ENCODE measurements at regions not wholly inside any gene's neighbourhood (a gene's known extent, or its start where the extent isn't known, plus 50 kb on each side); places are given as distances from the start of the nearest gene placed in this dataset.

- H2AFZ ChIP-seq (ENCODE audit: control insufficient read depth, low read depth, low read length): no peak overlapping the region
- no peak overlapping the region for H3K4me3 ChIP-seq
- H3K79me2 ChIP-seq (ENCODE audit: control insufficient read depth, insufficient read depth, low read length): no peaks in the 10 kb centered on the region
- POLR2A ChIA-PET: no interaction called here
- no peaks in the 10 kb centered on the region for H4K20me1 ChIP-seq (ENCODE audit: control insufficient read depth, insufficient read depth)
- CTCF ChIA-PET: no interaction called here
- no peak overlapping the region for H3K4me2 ChIP-seq (ENCODE audit: control insufficient read depth, insufficient read depth)
- no peak for TF ChIP-seq GABPA (IDR thresholded peaks at IDR 0.05; ENCODE audit: low read depth)
- no peaks in the 10 kb centered on the region for H3K36me3 ChIP-seq (ENCODE audit: control insufficient read depth in 2 of 2, insufficient read depth in 2 of 2, low read length in 1 of 2)
- SMC1A ChIA-PET (ENCODE audit: uncharacterized antibody, unreplicated experiment): no interaction called here
- RAD21 ChIA-PET (ENCODE audit: unreplicated experiment): no interaction called here
- no peak overlapping the region for H3K9ac ChIP-seq (ENCODE audit: control insufficient read depth, insufficient read depth, low read length)
- intact Hi-C loops (cut with micrococcal nuclease; ENCODE audit: unreplicated experiment) (no loop called here), in situ Hi-C loops (cut with MboI) (no loop called here)
- no peaks in the 10 kb centered on the region for H3K27me3 ChIP-seq (replicated peaks in 1 of 2; ENCODE audit: control insufficient read depth in 2 of 2, insufficient read depth in 2 of 2, low read length in 1 of 2)
- 89% methylated on average over 2 of the region's 2 CpGs for WGBS (ENCODE audit: insufficient coverage, insufficient replicate concordance, low lambda C conversion rate, missing lambda C conversion rate)
- FAIRE-seq (no peak), ATAC-seq (no peak), DNase-seq (ENCODE audit: low read depth, low spot score) (no peak)
- no TSS peak for BruUV-seq (replicated peaks)
- no peak overlapping the region for H3K27ac ChIP-seq (ENCODE audit: control insufficient read depth, insufficient read depth)
- no peaks in the 10 kb centered on the region for H3K4me1 ChIP-seq (ENCODE audit: control insufficient read depth, insufficient read depth, low read length)
- no peaks in the 10 kb centered on the region; the same call in 2 of the 3 replicates for H3K9me3 ChIP-seq (replicated peaks; ENCODE audit: control insufficient read depth, insufficient read depth, low read length)
Observed at GRCh38 chr1:193472430-193472829, 286.0 kb upstream of the B3GALT2 start.

- no TSS peak for BruUV-seq (replicated peaks)
- ChIA-PET POLR2A (no interaction called here), CTCF (no interaction called here), RAD21 (ENCODE audit: unreplicated experiment) (no interaction called here), SMC1A (ENCODE audit: uncharacterized antibody, unreplicated experiment) (no interaction called here)
- ATAC-seq (no peak), DNase-seq (ENCODE audit: low read depth, low spot score) (no peak), FAIRE-seq (no peak)
- no peak overlapping the region for H3K4me2 ChIP-seq (ENCODE audit: control insufficient read depth, insufficient read depth)
- no peaks in the 10 kb centered on the region for H3K79me2 ChIP-seq (ENCODE audit: control insufficient read depth, insufficient read depth, low read length)
- no peaks in the 10 kb centered on the region for H3K27me3 ChIP-seq (replicated peaks in 1 of 2; ENCODE audit: control insufficient read depth in 2 of 2, insufficient read depth in 2 of 2, low read length in 1 of 2)
- no peaks in the 10 kb centered on the region for H3K36me3 ChIP-seq (ENCODE audit: control insufficient read depth in 2 of 2, insufficient read depth in 2 of 2, low read length in 1 of 2)
- WGBS (ENCODE audit: insufficient coverage, insufficient replicate concordance, low lambda C conversion rate, missing lambda C conversion rate): 48% methylated on average over 2 of the region's 2 CpGs
- in situ Hi-C loops (cut with MboI) (no loop called here), intact Hi-C loops (cut with micrococcal nuclease; ENCODE audit: unreplicated experiment) (no loop called here)
- H3K9ac ChIP-seq (ENCODE audit: control insufficient read depth, insufficient read depth, low read length): no peak overlapping the region
- no peak overlapping the region for H2AFZ ChIP-seq (ENCODE audit: control insufficient read depth, low read depth, low read length)
- TF ChIP-seq FOXM1 (IDR thresholded peaks at IDR 0.05; ENCODE audit: low read depth, low read length) (no peak), MAX (IDR thresholded peaks at IDR 0.05; ENCODE audit: low read depth, low read length) (no peak), IRF4 (IDR thresholded peaks at IDR 0.05; ENCODE audit: low read depth, low read length) (no peak), SREBF1 (IDR thresholded peaks at IDR 0.05; ENCODE audit: low read length) (no peak), KLF5 (IDR thresholded peaks at IDR 0.05; ENCODE audit: partially characterized antibody) (no peak), CHD2 (IDR thresholded peaks at IDR 0.05; ENCODE audit: borderline replicate concordance, low read depth, low read length) (no peak), MXI1 (IDR thresholded peaks at IDR 0.05; ENCODE audit: low read depth, low read length) (no peak), RAD21 (IDR thresholded peaks at IDR 0.05; ENCODE audit: insufficient read depth, low read depth, low read length) (no peak), ELK1 (IDR thresholded peaks at IDR 0.05; ENCODE audit: low read depth, low read length) (no peak), USF1 (IDR thresholded peaks at IDR 0.05; ENCODE audit: borderline replicate concordance, extremely low read length, insufficient read depth, low read depth, low read length) (no peak)
- no peak overlapping the region for H3K27ac ChIP-seq (ENCODE audit: control insufficient read depth, insufficient read depth)
- H3K4me1 ChIP-seq (ENCODE audit: control insufficient read depth, insufficient read depth, low read length): no peaks in the 10 kb centered on the region
- H4K20me1 ChIP-seq (ENCODE audit: control insufficient read depth, insufficient read depth): no peaks in the 10 kb centered on the region
- no peak overlapping the region for H3K4me3 ChIP-seq
- H3K9me3 ChIP-seq (replicated peaks; ENCODE audit: control insufficient read depth, insufficient read depth, low read length): no peaks in the 10 kb centered on the region; the same call in 2 of the 3 replicates
Observed at GRCh38 chr1:193471981-193472380, 285.6 kb upstream of the B3GALT2 start.
